Kidney (tissue), 13 donors: ENCODE measurements at regions not wholly inside any gene's neighbourhood (a gene's known extent, or its start where the extent isn't known, plus 50 kb on each side); places are given as distances from the start of the nearest gene placed in this dataset.
"Not testable (repeated sequence)": the region's sequence is repeated elsewhere in the genome, so short reads cannot be mapped to it uniquely, and the experiment has no call there.

Experiments used
- DNase-seq, 5 donors: peaks; one replicate each; pipeline ENCODE4 v3.0.0-alpha.2; 2013 to 2020
- FAIRE-seq: peaks from 2 replicates; lab custom pipeline; 2012; peaks lifted over from hg19 to GRCh38; lab: Jason Lieb, UNC
- H3K27ac ChIP-seq, 2 donors: one replicate each; pipeline ENCODE4 v1.7.0; 2013; ENCODE audit warnings: low read depth in 2 of 2, low read length in 2 of 2, inconsistent platforms in 1 of 2
- H3K27me3 ChIP-seq: one replicate; pipeline ENCODE4 v1.7.1; 2013; ENCODE audit warnings: low read length, inconsistent platforms; ENCODE audit not compliant: control insufficient read depth, insufficient read depth
- H3K36me3 ChIP-seq, 3 donors: one replicate each; pipeline versions ENCODE4 v1.7.0 to v1.7.1; 2013; ENCODE audit warnings: low read length in 3 of 3, control low read depth in 1 of 3, inconsistent platforms in 1 of 3; ENCODE audit not compliant: insufficient read depth in 3 of 3, control insufficient read depth in 2 of 3
- H3K4me1 ChIP-seq, 3 donors: one replicate each; pipeline versions ENCODE4 v1.7.0 to v1.7.1; 2013; ENCODE audit warnings: low read length in 3 of 3, inconsistent platforms in 1 of 3, low read depth in 1 of 3; ENCODE audit not compliant: control insufficient read depth in 2 of 3, insufficient read depth in 2 of 3
- H3K4me3 ChIP-seq, 3 donors: one replicate each; pipeline versions ENCODE4 v1.7.0 to v1.8.1; 2013; ENCODE audit warnings: low read length in 3 of 3, control low read depth in 1 of 3, inconsistent platforms in 1 of 3
- H3K9ac ChIP-seq, 3 donors: one replicate each; pipeline versions ENCODE4 v1.7.0 to v1.7.1; 2013; ENCODE audit warnings: low read length in 3 of 3, control low read depth in 1 of 3, inconsistent platforms in 1 of 3
- H3K9me3 ChIP-seq, 3 donors: one replicate each; pipeline versions ENCODE4 v1.7.0 to v1.7.1; 2013; ENCODE audit warnings: low read length in 3 of 3, control low read depth in 1 of 3, inconsistent platforms in 1 of 3; ENCODE audit not compliant: control insufficient read depth in 2 of 3, insufficient read depth in 1 of 3
- CTCF ChIP-seq: IDR thresholded peaks from 3 replicates; pipeline ENCODE4 v1.5.1; 2012; ENCODE audit warnings: mild to moderate bottlenecking, moderate library complexity, borderline replicate concordance; ENCODE audit not compliant: insufficient read depth; ENCODE audit errors: extremely low read depth
- intact Hi-C: fragments of 100-400 bp; cut with DNase I; formaldehyde crosslinking; loops from one replicate; pipeline ENCODE4 v1.11.1; 2022
- donor health status: control.
- donor health status: control.
- donor health status: control.
- donor health status: control.
- donor health status: control.
- donor health status: DM: yes; HTN: yes; CAD: no.
- donor health status: Normal renal cell carcinoma (clear cell type).

GRCh38 chr6:84635081-84635761, 129.2 kb downstream of the TBX18 start:
- no peaks in the 10 kb centered on the region for H3K36me3 ChIP-seq
- intact Hi-C loops = no loop called here
- no peak overlapping the region for H3K27ac ChIP-seq
- H3K9ac ChIP-seq = no peak overlapping the region
- H3K9me3 ChIP-seq = peaks cover 0 to 3% (median 0%) of the 10 kb centered on the region in 3 donors
- no peak overlapping the region for H3K4me3 ChIP-seq
- no peak for FAIRE-seq
- H3K27me3 ChIP-seq = no peaks in the 10 kb centered on the region
- DNase-seq = no peak
- no peak for TF ChIP-seq CTCF
- no peaks in the 10 kb centered on the region for H3K4me1 ChIP-seq

- TF ChIP-seq CTCF = no peak
- FAIRE-seq = no peak
Observed at GRCh38 chr6:84633771-84634170, 130.6 kb downstream of the TBX18 start.

GRCh38 chr6:84626527-84626926, 137.9 kb downstream of the TBX18 start:
- intact Hi-C loops = not testable (repeated sequence)

More at GRCh38 chr6:84633771-84634170, 130.6 kb downstream of the TBX18 start:
- Histone ChIP-seq H3K9ac (no peak overlapping the region), H3K27ac (no peak overlapping the region), H3K27me3 (no peaks in the 10 kb centered on the region), H3K4me3 (no peak overlapping the region), H3K9me3 (peaks cover 0 to 3% (median 0%) of the 10 kb centered on the region in 3 donors), H3K36me3 (no peaks in the 10 kb centered on the region), H3K4me1 (no peaks in the 10 kb centered on the region)
- intact Hi-C loops = no loop called here
- no peak for DNase-seq

GRCh38 chr6:84625506-84625905, 138.9 kb downstream of the TBX18 start:
- H3K27ac ChIP-seq = no peak overlapping the region
- no peak overlapping the region for H3K9ac ChIP-seq
- no peak overlapping the region for H3K4me3 ChIP-seq
- FAIRE-seq (no peak), DNase-seq (no peak)
- no peaks in the 10 kb centered on the region for H3K27me3 ChIP-seq
- intact Hi-C loops = no loop called here
- H3K4me1 ChIP-seq = no peaks in the 10 kb centered on the region
- H3K36me3 ChIP-seq = no peaks in the 10 kb centered on the region
- no peak for TF ChIP-seq CTCF
- peaks cover 0 to 3% (median 0%) of the 10 kb centered on the region in 3 donors for H3K9me3 ChIP-seq

More at GRCh38 chr6:84626527-84626926, 137.9 kb downstream of the TBX18 start:
- H3K27ac ChIP-seq, H3K9me3 ChIP-seq, H3K9ac ChIP-seq, H3K4me3 ChIP-seq, H3K4me1 ChIP-seq, H3K27me3 ChIP-seq, FAIRE-seq, H3K36me3 ChIP-seq: not testable (repeated sequence)
- peak in 1 of 5 donors; percentile 26 for DNase-seq
